K562 (cell line): ENCODE measurements at regions not wholly inside any gene's neighbourhood (a gene's known extent, or its start where the extent isn't known, plus 50 kb on each side); places are given as distances from the start of the nearest gene placed in this dataset.

ENCODE experiments used
- MAFK ChIP-seq: IDR thresholded peaks from 2 replicates; pipeline ENCODE4 v1.6.1; 2011; ENCODE audit warnings: low read length, improper control_type of control experiment
- NCOA2 ChIP-seq, 2 experiments: fragments of 450-650 bp; IDR thresholded peaks; 2 replicates each; pipeline ENCODE4 v1.6.1; 2018; ENCODE audit warnings: mild to moderate bottlenecking in 2 of 2, moderate library complexity in 1 of 2; ENCODE audit not compliant: partially characterized antibody in 2 of 2
- TF ChIP-seq, protein P1 (sequence below), 3 experiments: IDR thresholded peaks in 2 of 3; conservative IDR thresholded peaks in 1 of 3; 2 replicates each; pipeline ENCODE4 v1.5.1; 2011 to 2012; ENCODE audit warnings: low read length in 3 of 3, mild to moderate bottlenecking in 3 of 3, control low read depth in 2 of 3, improper control_type of control experiment in 1 of 3, inconsistent platforms in 1 of 3, low read depth in 1 of 3, mixed read lengths in 1 of 3, moderate library complexity in 1 of 3; ENCODE audit not compliant: insufficient read depth in 2 of 3

- TF ChIP-seq MAFK, result no peak
- TF ChIP-seq, protein P1, sequence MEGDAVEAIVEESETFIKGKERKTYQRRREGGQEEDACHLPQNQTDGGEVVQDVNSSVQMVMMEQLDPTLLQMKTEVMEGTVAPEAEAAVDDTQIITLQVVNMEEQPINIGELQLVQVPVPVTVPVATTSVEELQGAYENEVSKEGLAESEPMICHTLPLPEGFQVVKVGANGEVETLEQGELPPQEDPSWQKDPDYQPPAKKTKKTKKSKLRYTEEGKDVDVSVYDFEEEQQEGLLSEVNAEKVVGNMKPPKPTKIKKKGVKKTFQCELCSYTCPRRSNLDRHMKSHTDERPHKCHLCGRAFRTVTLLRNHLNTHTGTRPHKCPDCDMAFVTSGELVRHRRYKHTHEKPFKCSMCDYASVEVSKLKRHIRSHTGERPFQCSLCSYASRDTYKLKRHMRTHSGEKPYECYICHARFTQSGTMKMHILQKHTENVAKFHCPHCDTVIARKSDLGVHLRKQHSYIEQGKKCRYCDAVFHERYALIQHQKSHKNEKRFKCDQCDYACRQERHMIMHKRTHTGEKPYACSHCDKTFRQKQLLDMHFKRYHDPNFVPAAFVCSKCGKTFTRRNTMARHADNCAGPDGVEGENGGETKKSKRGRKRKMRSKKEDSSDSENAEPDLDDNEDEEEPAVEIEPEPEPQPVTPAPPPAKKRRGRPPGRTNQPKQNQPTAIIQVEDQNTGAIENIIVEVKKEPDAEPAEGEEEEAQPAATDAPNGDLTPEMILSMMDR (IDR thresholded peaks at IDR 0.05 in 2 of 3, conservative IDR thresholded peaks at IDR 0.05 in 1 of 3; ENCODE audit: insufficient read depth in 2 of 3, low read depth in 1 of 3, low read length in 3 of 3), result no peak
- no peak for TF ChIP-seq NCOA2 (IDR thresholded peaks at IDR 0.05; ENCODE audit: partially characterized antibody in 2 of 2)
Measured at GRCh38 chr9:107919263-107919662, 429.7 kb upstream of the KLF4 start.
